AG09319 (cell line): ENCODE measurements at regions not wholly inside any gene's neighbourhood (a gene's known extent, or its start where the extent isn't known, plus 50 kb on each side); places are given as distances from the start of the nearest gene placed in this dataset.

Experiments used
- DNase-seq: peaks from one replicate; pipeline ENCODE4 v3.0.0-alpha.2; 2010; ENCODE audit warnings: low read depth; ENCODE audit errors: extremely low read depth
- CTCF ChIP-seq: IDR thresholded peaks from 2 replicates; pipeline ENCODE4 v1.5.1; 2011; ENCODE audit warnings: low read depth, mild to moderate bottlenecking, inconsistent platforms, low read length, moderate library complexity

- no peak for DNase-seq
- no peak for TF ChIP-seq CTCF
Observed at GRCh38 chr1:204736836-204737235, 51.3 kb upstream of the LRRN2 start.

- no peak for DNase-seq
- TF ChIP-seq CTCF = no peak
Observed at GRCh38 chr1:204738506-204738905, 53.0 kb upstream of the LRRN2 start.

GRCh38 chr1:204740354-204740753 is 54.8 kb upstream of the LRRN2 start:
- DNase-seq = no peak
- no peak for TF ChIP-seq CTCF

GRCh38 chr1:204741440-204741839 is 55.9 kb upstream of the LRRN2 start:
- DNase-seq = no peak
- TF ChIP-seq CTCF = no peak

- no peak for DNase-seq
- no peak for TF ChIP-seq CTCF
Observed at GRCh38 chr1:204742676-204743251, 57.2 kb upstream of the LRRN2 start.

GRCh38 chr1:204744107-204744779 is 58.7 kb upstream of the LRRN2 start:
- TF ChIP-seq CTCF = no peak
- no peak for DNase-seq

- peak; percentile 98 for TF ChIP-seq CTCF
- no peak for DNase-seq
Observed at GRCh38 chr1:204746838-204747442, 61.4 kb upstream of the LRRN2 start.
